HG03064 (cell line): ENCODE measurements at regions not wholly inside any gene's neighbourhood (a gene's known extent, or its start where the extent isn't known, plus 50 kb on each side); places are given as distances from the start of the nearest gene placed in this dataset.

ENCODE experiments used
- ATAC-seq: cut with Tn5 transposase; IDR thresholded peaks from one replicate; pipeline ENCODE4 v1.9.1; 2021; ENCODE audit warnings: low read depth; ENCODE audit not compliant: unreplicated experiment

DNA sequence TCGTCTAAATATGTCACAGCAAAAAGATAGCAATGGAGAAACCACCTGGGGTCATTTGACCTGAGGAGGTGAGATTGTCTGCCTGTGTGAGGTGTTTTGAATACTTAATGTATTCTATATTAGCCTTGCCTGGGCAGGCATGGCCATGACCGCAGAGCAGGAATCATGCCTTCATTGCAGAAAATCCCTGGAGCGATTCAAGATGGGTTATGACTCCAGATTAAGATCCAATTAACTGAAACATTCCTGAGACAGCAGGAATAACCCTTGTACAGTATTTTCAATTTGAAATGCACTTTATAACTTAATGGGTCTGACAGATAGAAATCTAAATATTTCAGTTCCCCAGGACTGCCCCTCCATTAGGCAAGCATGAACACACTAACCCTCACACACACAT, 227.3 kb upstream of the RAB6C start:
- ATAC-seq = no peak

- no peak for ATAC-seq
These were observed 226.8 kb upstream of the RAB6C start for GRCh38 chr2:129752686-129753085.

- ATAC-seq = no peak
These were observed 226.2 kb upstream of the RAB6C start for GRCh38 chr2:129753261-129753660.

GRCh38 chr2:129754421-129754820, 225.0 kb upstream of the RAB6C start:
- ATAC-seq = no peak

- ATAC-seq = no peak
These were observed 224.6 kb upstream of the RAB6C start for GRCh38 chr2:129754831-129755230.

DNA sequence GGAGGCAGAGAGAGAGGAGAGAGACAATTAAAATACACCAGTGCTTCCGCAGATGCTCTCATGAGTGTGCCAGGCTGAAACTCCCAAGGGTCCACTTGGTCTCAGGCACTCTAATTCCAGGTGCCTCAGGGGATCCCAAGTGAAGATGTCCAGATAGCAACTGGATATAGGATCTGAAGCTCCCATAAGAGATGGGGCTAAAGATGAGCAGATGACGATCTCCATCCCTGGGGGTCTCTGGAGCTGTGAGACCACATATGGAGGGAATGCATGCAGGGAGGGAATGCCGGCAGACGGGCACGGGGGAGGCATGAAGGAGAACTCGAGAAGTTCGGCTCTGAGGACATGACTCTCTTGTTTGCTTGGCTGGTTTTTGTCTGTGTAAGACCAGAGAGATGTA, 223.7 kb upstream of the RAB6C start:
- ATAC-seq = no peak

DNA sequence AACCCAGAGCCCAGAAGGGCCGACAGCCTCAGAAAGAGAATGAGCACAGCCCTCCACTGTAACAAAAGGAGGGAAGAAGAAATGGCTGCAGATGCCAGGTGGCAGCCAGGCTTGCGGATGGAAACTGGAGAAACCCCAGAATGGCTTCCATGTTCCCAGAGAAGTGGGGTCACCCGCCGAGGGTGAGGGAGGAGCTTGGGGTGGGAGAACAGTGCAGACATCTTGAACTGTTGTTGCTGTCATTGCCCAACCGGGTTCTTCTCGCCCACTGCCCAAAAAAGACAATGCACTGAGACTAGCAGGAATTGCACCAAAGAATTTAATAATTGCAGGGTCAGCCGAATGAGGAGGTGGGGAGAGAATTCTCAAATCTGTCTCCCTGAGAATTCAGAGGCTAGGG, 223.2 kb upstream of the RAB6C start:
- no peak for ATAC-seq

GRCh38 chr2:129757366-129757914, 222.0 kb upstream of the RAB6C start:
- no peak for ATAC-seq

- no peak for ATAC-seq
These were observed 221.3 kb upstream of the RAB6C start for GRCh38 chr2:129757915-129758783.

DNA sequence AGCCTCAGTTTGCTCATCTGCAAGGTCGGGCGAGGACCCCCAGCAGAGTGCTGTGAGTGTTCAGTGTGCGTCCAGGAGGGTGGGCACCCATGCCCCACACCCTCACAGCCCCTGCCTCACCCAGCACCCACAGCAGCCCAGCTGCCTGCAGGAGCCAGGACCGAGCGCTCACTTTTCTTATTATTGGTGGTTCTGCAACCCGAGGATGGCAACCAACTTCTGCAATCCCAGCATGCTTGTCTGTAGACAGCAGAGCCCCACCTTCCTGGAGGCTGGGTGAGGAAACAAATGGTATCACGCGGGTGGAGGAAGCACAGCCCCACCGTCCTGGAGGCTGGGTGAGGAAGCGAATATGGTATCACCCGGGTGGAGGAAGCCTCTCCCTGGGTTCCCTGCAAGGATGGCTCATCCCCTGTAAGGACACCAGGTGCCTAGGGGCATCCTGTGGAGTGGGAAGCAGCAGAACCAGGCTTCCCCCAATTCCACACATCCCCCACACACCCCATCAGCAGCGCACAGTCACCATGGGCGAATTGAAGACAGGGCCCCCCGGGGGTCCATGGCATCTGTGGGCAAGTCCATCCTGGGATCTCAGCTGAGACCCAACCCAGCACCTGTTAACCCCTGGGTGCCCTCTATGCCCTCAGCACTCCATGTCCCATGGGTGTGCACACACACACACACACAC, 220.5 kb upstream of the RAB6C start:
- no peak for ATAC-seq

DNA sequence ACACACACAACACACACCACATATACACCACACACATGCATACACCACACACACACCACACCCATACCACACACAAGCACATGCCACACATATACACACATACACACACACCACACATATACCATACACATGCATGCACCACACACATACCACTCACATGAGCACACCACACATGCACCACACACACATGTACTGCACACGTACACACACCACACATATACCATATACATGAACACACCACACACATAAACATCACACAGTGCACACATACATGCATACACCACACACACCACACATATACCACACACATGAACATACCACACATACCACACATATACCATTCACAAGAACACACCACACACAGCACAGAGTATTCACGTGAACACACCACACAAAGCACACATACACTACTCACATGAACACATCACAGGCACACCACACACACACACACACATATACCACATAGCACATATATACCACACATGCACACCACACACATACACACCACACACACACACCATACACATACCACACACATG, 219.9 kb upstream of the RAB6C start:
- no peak for ATAC-seq

- ATAC-seq = no peak
These were observed 218.8 kb upstream of the RAB6C start for GRCh38 chr2:129760669-129761068.

DNA sequence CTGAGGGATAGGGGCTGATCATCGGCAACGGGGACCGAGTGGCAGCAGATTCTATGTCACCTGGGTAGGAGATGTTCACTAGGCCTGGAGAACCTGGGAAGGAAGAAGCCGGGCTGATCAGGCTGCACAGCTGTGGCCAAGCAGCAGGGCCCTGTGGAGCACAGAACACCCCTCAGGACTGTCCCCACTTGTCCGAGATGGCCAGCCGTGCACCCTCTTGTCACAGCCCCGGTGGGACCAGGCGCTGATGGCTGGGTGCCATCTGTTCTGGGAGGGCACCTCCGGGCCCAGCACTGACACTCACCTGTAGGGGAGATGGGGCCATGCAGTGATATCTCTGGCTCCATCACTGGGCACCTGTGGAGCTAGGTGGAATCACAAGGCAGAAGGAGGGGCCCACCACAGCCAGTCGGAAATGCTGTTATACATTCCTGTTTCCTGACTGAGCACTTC, 217.9 kb upstream of the RAB6C start:
- no peak for ATAC-seq

DNA sequence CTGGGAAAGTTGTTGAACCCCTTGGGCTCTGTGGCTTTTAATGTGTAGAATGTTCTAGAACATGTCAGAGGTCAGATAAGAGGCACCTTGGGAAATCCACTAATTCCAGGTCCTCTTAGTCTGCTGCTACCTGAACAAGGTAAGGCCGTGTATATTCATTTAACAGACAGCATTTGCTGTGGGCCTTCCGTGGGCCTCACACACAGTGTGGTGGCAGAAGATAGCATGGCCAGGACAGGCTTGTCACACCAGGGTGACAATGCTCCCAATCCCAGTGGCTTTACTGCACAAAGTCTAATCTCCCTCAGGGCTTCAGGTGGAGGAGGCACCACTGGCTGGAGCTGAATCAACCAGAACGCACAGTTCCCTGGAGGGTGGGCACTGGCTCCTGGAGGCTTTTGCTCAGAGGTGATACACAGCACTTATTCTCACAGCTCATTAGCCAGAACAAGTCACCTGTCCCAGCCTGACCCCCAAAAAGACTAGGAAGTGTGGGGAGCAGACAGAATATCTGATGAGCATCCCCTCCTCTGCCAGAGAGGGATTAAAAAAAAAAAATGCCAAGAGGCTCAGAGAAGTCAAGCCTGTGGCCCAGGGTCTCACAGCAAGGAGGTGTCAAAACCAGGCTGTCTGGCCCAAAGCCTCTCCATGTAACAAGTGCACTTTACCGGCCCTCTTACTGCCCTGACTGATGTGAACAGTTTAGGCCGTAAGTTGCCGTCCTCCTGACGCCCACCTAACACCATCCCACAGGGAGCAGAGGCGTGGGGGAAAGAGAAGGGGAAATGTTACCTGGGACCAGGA, 216.9 kb upstream of the RAB6C start:
- ATAC-seq = no peak

DNA sequence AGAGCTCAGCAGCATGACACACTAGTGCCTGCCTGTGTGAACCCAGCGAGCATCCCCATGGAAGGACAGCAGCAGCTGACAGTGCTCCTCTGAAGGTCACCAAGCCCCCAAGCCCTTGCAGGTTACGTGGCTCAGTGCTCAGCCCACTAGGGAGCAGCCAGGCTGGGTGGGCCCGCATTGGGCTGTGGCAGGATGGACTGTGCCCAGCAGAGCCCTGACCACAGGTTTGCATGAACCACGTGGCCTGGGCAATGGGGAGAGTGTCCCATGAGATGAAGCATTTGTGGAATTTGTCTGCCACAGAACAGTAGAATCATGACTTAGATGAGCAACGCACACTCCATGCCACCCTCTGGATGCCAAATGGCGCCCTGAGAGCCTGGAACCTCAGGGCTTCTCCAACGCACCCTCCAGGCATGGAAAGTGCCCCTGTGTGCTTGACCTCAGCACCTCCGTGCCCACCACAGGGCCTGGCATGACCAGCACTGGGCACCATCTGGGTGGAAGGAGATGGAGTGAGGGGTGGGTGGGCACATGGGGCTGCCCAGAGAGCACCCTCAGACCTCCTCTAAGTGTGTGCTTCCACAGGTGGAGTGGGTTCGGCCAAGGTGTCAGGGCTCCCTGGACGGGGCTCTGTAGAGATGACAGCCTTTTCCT, 216.1 kb upstream of the RAB6C start:
- no peak for ATAC-seq

DNA sequence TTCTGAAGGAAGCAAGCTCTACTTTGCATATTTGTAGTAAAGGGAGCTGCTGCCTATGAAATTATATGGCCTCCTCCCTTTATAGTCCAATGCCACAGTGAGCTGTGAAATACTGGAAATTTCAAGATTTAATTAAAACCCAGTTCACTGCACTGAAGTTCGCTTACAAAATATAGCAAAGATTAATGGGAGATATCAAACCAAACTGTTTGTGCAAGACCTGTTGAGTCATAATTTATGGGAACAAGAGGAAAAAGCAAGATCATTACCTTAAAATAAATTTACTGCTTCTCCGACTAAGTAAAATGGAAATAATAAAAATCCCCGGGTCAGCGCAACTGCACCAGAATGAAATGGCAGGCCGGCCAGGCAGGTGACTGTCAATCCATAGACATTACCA, 215.5 kb upstream of the RAB6C start:
- no peak for ATAC-seq

- no peak for ATAC-seq
These were observed 214.8 kb upstream of the RAB6C start for GRCh38 chr2:129764376-129765325.

GRCh38 chr2:129765326-129765677, 214.2 kb upstream of the RAB6C start:
- ATAC-seq = no peak
